GM20431 (cell line): ENCODE measurements at regions not wholly inside any gene's neighbourhood (a gene's known extent, or its start where the extent isn't known, plus 50 kb on each side); places are given as distances from the start of the nearest gene placed in this dataset.

Experiments used
- in situ Hi-C: fragments of 300-500 bp; cut with MseI, MboI; formaldehyde crosslinking; loops from one replicate; pipeline ENCODE4 v1.15.0; 2020; ENCODE audit warnings: low sequenced_read_pairs; ENCODE audit not compliant: unreplicated experiment

GRCh38 chr12:91622981-91623380 lies 440.4 kb upstream of the DCN start:
- in situ Hi-C loops: no loop called here

- in situ Hi-C loops: no loop called here
These were observed 439.4 kb upstream of the DCN start for GRCh38 chr12:91622037-91622436.

- in situ Hi-C loops: no loop called here
These were observed 438.4 kb upstream of the DCN start for GRCh38 chr12:91620992-91621391.

GRCh38 chr12:91620422-91620821 lies 437.8 kb upstream of the DCN start:
- in situ Hi-C loops: no loop called here

GRCh38 chr12:91618281-91618680 lies 435.7 kb upstream of the DCN start:
- in situ Hi-C loops: no loop called here

- in situ Hi-C loops: no loop called here
These were observed 435.2 kb upstream of the DCN start for GRCh38 chr12:91617818-91618217.

- in situ Hi-C loops: no loop called here
These were observed 433.8 kb upstream of the DCN start for GRCh38 chr12:91616416-91616815.

- in situ Hi-C loops: no loop called here
These were observed 430.7 kb upstream of the DCN start for GRCh38 chr12:91613223-91613779.

- in situ Hi-C loops: no loop called here
These were observed 427.9 kb upstream of the DCN start for GRCh38 chr12:91610561-91610960.

- in situ Hi-C loops: no loop called here
These were observed 426.7 kb upstream of the DCN start for GRCh38 chr12:91609283-91609682.

- in situ Hi-C loops: no loop called here
These were observed 425.9 kb upstream of the DCN start for GRCh38 chr12:91608542-91608941.

- in situ Hi-C loops: no loop called here
These were observed 424.2 kb upstream of the DCN start for GRCh38 chr12:91606662-91607377.

GRCh38 chr12:91604897-91605296 lies 422.3 kb upstream of the DCN start:
- in situ Hi-C loops: no loop called here

- in situ Hi-C loops: no loop called here
These were observed 420.4 kb upstream of the DCN start for GRCh38 chr12:91603060-91603459.

GRCh38 chr12:91601054-91601453 lies 418.4 kb upstream of the DCN start:
- in situ Hi-C loops: no loop called here

- in situ Hi-C loops: no loop called here
These were observed 412.1 kb upstream of the DCN start for GRCh38 chr12:91594715-91595114.

- in situ Hi-C loops: no loop called here
These were observed 409.0 kb upstream of the DCN start for GRCh38 chr12:91591639-91591987.

- in situ Hi-C loops: no loop called here
These were observed 408.5 kb upstream of the DCN start for GRCh38 chr12:91590966-91591638.

- in situ Hi-C loops: no loop called here
These were observed 406.3 kb upstream of the DCN start for GRCh38 chr12:91588874-91589454.

- in situ Hi-C loops: no loop called here
These were observed 403.4 kb upstream of the DCN start for GRCh38 chr12:91586015-91586414.

- in situ Hi-C loops: no loop called here
These were observed 400.2 kb upstream of the DCN start for GRCh38 chr12:91582811-91583210.
